HG03439 (cell line): ENCODE measurements at regions not wholly inside any gene's neighbourhood (a gene's known extent, or its start where the extent isn't known, plus 50 kb on each side); places are given as distances from the start of the nearest gene placed in this dataset.

ENCODE experiments used
- ATAC-seq: cut with Tn5 transposase; IDR thresholded peaks from one replicate; pipeline ENCODE4 v1.9.1; 2021; ENCODE audit warnings: mild to moderate bottlenecking, moderate library complexity; ENCODE audit not compliant: unreplicated experiment

DNA sequence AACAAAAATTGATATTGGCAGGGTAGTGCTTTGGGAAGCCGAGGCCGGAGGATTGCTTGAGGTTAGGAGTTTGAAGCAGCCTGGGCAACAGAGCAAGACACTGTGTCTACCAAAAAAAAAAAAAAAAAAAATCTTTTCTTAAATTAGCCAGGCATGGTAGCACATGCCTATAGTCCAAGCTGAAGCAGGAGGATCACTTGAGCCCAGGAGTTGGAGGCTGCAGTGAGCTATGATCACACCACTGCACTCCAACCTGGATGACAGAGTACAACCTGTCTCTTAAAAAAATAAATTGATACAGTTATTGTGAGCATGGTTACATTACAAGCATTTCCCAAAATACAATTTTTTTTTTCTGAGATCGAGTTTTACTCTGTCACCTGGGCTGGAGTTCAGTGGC is 59.4 kb upstream of the SVIL start:
- ATAC-seq, result no peak

- no peak for ATAC-seq
Measured at GRCh38 chr10:29692121-29692539, 57.4 kb upstream of the SVIL start.

DNA sequence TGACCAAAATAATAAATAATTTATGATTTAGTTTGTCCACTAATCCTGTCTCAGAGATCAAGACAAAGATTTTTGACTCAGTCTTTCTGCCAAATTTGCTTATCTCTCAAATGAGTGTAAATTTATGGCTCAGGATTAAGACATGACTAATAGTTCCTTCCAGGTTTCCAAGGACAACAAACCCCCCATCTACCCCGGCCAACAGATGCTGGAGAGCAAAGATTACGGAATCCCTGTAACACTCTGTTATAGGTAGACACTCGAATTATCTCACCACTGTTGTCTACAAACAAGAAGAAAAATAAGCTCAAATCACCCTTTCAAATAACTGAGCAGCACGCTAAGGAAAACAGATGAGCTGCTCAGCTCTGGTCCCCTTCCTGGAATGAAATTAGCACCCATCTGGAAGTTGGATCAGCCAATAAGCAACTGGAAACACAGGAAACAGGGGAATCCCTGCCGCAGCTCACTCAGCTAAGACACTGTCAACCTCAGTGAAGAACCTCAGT is 56.8 kb upstream of the SVIL start:
- ATAC-seq, result no peak

- ATAC-seq, result no peak
Measured at GRCh38 chr10:29689001-29689400, 54.2 kb upstream of the SVIL start.

- no peak for ATAC-seq
Measured at GRCh38 chr10:29688230-29688661, 53.5 kb upstream of the SVIL start.

GRCh38 chr10:29687421-29688164 is 52.8 kb upstream of the SVIL start:
- no peak for ATAC-seq

DNA sequence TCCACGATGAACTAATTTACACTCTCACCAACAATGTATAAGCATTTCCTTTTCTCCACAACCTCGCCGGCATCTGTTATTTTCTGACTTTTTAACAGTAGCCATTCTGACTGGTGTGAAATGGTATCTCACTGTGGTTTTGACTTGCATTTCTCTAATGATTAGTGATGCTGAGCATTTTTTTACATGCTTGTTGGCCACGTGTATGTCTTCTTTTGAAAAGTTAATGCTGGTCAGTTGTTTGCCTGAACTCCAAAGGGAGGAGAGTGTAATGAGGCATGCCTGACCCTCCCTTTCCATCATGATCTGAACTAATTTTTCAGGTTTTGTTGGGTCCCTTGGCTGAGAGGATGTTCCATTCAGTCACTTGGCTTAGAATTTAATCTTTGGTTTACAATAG is 50.7 kb upstream of the SVIL start:
- ATAC-seq, result no peak
